NCI-H526 (cell line): ENCODE measurements at regions not wholly inside any gene's neighbourhood (a gene's known extent, or its start where the extent isn't known, plus 50 kb on each side); places are given as distances from the start of the nearest gene placed in this dataset.

Experiments used
- DNase-seq, 2 experiments: peaks; one replicate each; lab custom pipeline; 2025; lab: John Stamatoyannopoulos, UW

- DNase-seq, result no peak
Observed at GRCh38 chr3:147937891-147938290, 528.7 kb downstream of the ZIC1 start.

- no peak for DNase-seq
Observed at GRCh38 chr3:147939425-147939824, 530.3 kb downstream of the ZIC1 start.

DNA sequence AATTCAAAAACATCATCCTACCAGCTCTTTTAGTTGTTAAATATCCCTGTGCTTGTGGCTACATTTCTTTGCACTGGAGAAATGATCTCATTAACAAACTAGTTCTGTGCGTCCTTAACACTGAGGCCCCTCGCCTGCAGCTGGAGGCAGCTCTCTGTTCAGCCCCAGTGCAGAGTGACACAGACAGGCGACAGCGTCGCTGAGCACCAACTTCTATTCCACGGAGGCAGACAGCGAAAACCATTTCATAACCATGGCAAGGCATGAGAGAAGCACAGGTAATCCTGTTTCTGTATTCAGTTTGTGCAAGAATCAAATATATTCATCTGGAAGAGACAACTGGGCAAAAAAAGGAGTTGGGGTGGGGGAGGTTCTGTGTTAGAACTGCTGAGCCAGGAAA, 530.7 kb downstream of the ZIC1 start:
- DNase-seq, result peak in 1 of 2 experiments; percentile 51

DNA sequence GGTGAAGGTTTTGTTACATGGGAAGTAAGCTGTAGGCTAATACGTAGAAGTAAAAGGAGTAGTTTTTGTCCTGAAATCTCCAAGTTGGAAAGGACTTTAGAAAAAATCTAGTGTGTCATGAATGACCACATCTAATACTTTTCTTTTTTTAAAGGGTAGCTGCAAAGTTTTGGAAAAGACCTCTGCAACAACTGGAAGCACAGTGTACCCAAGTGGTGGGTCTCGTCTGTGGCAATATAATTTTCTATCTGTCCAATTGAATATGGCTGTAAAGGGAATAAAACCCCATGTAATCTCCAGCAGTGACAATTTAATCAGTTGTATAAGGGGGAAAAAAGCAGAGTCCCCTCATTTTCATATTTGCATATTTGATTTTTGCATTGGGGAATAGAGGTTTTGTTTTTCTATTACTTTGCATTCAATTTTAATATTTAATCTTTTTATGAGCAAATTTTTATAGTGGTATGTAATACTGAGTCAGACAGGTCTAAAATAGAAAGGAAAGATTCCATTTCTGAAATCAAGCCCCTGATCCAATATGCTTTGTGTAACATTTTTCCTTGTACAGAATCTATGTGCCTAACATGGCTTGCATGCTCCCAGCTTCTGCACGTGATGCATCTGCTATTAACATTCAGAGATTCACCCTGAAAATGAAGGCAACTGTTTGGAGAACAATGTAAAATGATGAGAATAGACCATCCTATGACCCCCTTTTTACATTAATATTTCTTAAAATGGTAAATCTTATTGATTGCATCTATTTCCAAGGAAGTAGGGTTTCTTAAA, 531.4 kb downstream of the ZIC1 start:
- peak; percentile 56 to 66 for DNase-seq

DNA sequence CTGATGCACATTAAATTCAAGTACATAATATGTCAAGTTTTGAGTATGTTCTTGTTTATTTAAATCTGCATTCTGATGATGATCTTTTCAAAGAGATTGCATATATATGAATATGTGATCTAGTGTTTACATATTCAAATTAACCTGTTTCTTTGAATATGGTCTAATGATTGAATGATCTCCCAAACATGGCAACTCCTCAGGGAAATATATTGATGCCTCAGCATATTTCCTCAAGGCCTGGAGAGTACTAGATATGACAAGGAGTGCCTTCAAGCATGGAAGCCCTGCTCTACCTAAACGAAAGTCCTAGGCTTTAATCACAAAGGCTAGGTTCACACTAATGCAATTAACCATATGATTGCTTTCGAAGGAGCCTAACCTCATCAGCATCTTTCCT, 532.8 kb downstream of the ZIC1 start:
- DNase-seq, result peak; percentile 50 to 63

- DNase-seq, result no peak
Observed at GRCh38 chr3:147943265-147943945, 534.2 kb downstream of the ZIC1 start.

DNA sequence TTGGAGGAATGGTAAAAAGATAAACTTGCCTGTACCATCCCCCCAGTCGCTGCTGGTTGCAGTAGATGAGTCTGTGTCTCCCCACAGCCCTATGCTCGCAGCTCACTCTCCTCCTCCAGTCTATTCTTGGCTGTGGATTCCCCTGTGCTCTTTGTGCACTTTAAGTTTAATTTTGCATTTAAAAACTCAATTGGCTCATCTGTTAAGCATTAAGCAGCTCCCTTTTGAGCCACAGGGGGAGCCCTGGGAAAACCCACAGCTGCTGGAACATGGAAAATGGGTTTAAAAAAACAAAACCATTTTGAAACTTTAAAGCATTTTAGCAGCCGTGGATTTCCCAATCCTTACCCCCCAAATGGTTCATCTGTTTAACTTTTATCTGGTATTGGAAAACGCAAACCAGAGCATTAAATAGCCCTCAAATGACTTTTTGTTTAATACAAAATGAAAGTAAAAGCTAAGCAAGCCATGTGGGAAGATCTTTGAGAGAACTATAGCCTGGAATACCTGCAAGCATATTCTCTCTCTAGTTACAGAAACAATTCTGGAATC, 536.9 kb downstream of the ZIC1 start:
- peak in 1 of 2 experiments; percentile 14 for DNase-seq

- DNase-seq, result no peak
Observed at GRCh38 chr3:147956615-147957014, 547.5 kb downstream of the ZIC1 start.

- no peak for DNase-seq
Observed at GRCh38 chr3:147958754-147959153, 549.6 kb downstream of the ZIC1 start.

- peak in 1 of 2 experiments; percentile 4 for DNase-seq
Observed at GRCh38 chr3:147960786-147961185, 551.6 kb downstream of the ZIC1 start.

- peak; percentile 61 to 66 for DNase-seq
Observed at GRCh38 chr3:147962408-147963164, 553.4 kb downstream of the ZIC1 start.

DNA sequence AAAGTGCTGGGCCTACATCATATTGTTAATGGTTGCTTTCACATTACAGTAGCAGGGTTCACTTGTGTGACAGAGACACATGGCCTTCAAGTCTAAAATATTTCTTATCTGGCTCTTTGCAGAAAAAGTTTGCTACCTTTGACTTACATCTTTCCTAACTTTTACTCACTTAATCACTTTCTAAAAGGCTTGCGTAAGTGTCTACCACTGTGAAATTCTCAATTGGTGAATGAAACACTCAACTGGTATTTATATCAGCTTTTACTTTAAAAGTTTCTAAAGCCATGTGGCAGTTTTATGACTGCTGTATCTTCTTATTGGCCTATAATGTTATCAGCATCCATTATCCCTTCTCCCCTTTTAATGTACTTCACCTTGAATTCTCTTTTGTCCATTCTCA, 554.5 kb downstream of the ZIC1 start:
- DNase-seq, result no peak

DNA sequence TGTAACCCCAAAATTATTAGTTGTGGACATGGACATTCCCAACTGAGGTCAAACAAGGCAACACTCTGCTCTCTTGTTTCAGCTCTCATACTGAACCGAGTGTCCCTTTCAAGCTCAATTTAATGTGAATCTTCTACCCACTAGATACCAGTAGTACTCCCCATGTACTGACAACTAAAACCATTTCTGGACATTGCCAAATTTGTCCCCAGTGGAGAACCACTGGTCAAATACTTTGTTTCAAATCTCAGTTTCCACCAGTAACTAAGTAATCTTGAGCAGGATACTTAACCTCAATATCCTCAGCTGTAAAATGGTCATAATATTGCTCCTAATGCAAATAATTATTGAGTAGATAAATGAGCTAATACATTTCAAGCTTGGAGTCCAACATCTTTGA, 566.0 kb downstream of the ZIC1 start:
- no peak for DNase-seq

GRCh38 chr3:147977001-147977400, 567.8 kb downstream of the ZIC1 start:
- DNase-seq, result no peak

DNA sequence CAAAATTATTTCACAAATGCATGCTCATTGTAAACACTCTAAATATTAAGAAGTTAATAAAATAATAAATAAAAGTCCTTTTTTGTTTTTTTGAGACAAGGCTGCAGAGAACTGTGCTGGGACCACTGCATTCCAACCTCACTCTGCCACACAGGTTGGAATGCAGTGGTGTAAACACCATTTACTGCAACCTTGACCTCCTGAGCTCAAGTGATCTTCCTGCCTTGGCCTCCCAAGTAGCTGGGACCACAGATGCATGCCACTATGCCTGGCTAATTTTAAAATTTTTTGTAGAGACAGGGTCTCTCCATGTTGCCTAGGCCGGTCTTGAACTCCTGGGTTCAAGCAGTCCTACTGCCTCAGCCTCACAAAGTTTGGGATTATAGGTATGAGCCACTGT, 578.4 kb downstream of the ZIC1 start:
- no peak for DNase-seq

DNA sequence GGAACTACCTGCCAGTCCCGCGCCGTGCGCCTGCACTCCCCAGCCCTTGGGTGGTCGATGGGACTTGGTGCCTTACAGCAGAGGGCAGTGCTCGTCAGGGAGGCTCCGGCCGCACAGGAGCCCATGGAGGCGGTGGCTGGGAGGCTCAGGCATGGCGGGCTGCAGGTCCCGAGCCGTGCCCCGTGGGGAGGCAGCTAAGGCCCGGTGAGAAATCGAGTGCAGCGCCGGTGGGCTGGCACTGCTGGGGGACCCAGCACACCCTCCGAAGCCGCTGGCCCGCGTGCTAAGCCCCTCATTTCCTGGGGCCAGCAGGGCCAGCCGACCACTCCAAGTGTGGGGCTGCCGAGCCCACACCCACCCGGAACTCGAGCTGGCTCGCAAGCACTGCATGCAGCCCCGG, 580.2 kb downstream of the ZIC1 start:
- no peak for DNase-seq

DNA sequence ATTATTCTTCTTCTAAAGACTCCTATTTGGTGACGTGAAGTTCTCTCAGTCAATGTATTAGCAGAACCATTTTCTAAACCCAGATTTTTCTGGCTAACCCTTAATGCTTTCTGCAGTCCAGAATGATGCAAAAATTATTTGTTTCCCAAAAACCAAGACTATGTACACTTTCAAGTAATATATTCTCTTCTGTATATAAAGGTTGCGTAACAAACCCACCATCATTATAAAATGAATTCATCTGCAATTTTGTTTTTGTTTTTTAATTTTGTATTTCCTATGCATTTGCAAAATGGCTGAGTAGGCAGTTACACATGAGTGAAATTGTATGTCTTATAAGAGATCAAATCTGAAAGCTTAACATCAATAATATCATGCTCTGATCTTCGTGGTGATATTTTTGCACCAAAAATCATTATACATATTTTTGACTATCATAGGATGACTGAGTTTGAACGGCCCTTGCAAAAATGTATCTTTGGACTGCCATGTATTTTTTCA, 593.6 kb downstream of the ZIC1 start:
- no peak for DNase-seq

GRCh38 chr3:148004331-148004730, 595.2 kb downstream of the ZIC1 start:
- no peak for DNase-seq

DNA sequence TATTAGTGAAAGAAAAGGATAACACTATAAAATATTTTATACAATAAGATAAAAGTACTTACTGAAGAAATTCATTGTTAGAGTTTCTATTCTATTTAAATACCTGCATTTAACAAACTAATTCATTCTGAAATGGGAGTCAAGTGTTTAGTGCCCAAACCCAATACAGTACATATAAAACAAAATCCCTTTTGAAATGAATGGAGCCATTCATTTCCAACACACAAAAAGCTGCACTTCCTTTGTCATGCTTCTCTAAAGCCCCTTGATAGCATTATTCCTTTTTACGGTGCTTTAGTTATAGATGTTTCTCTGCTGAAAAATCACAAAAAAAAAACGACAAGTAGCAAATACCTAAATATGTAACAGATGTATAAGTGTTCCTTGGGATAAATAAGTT, 596.3 kb downstream of the ZIC1 start:
- no peak for DNase-seq

GRCh38 chr3:148006508-148006907, 597.3 kb downstream of the ZIC1 start:
- DNase-seq, result no peak

DNA sequence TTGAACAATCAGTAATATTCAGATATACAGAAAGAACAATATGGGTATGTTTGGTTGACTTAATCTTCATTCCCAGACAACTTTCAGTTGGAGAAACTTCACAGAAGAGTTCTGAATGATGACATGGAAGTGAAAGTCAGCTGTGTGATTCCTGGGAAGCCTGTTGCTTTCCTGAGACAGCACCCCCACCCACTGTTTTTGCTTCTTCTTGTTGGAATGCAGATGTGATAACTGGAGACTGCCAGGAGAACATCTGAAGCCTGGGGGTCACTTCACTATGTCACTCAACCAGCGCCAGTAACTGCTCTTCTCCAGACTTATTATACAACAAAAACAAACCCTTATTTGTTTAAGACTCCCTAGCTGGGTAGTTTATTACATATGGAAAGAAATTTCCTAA, 599.4 kb downstream of the ZIC1 start:
- no peak for DNase-seq

DNA sequence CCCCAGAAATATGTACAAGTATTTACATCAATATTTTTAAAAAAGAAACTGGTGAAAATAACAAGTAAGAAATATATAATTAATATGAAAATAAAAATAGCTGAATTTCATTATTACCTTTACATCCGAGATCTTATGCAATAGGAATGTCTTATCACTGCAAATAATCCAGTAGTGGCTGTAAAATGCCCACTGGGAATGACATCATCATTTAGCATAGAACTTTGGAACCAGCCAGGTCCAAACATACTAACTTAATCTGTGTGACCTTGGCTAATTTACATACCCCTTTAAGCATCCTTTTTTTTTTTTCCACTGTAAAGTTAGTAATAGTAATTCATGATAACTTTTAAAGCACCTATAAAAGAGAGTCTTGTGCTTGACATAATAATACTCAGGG, 611.7 kb downstream of the ZIC1 start:
- DNase-seq, result no peak
